PFSK-1 (cell line): ENCODE measurements at regions not wholly inside any gene's neighbourhood (a gene's known extent, or its start where the extent isn't known, plus 50 kb on each side); places are given as distances from the start of the nearest gene placed in this dataset.

ENCODE experiments used
- POLR2AphosphoS5 ChIP-seq: IDR thresholded peaks from 2 replicates; pipeline ENCODE4 v1.6.1; 2012; ENCODE audit warnings: low read depth, mild to moderate bottlenecking, control low read depth, low read length, moderate library complexity
- TAF1 ChIP-seq: IDR thresholded peaks from 2 replicates; pipeline ENCODE4 v1.6.1; 2012; ENCODE audit warnings: low read length, control low read depth, borderline replicate concordance; ENCODE audit not compliant: insufficient read depth

- TF ChIP-seq POLR2AphosphoS5: no peak
- TF ChIP-seq TAF1: no peak
These were observed 618.4 kb upstream of the SEMA3D start for GRCh38 chr7:85805249-85805648.
